ENCODE measurements at regions not wholly inside any gene's neighbourhood (a gene's known extent, or its start where the extent isn't known, plus 50 kb on each side); places are given as distances from the start of the nearest gene placed in this dataset.

DNA sequence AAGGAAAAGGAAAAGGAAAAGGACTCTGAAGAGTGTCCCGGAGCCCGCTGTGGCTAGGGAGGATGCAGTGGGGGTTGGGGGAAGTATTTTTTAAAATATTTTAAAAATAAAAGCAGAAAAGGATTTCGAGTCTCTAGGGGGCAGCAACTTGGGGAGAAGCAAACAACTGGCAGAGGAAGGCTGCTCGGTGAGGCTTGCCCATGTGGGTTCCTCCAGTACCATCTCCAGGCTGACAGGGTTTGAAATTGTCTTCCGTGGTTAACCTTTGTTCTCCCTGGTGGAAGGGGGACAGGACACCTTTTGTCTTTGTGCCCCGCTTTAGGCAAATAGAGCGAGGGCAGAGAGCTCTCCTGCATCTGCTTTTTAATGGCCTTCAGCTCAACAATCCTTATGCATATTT, 60.4 kb upstream of the SNX9 start:
- TF ChIP-seq POLR2A (IDR thresholded peaks at IDR 0.05; ENCODE audit: low read depth) = no peak
- TF ChIP-seq CTCF (IDR thresholded peaks at IDR 0.05) = no peak
- no peak for TF ChIP-seq EP300 (IDR thresholded peaks at IDR 0.05)
